ENCODE measurements at regions not wholly inside any gene's neighbourhood (a gene's known extent, or its start where the extent isn't known, plus 50 kb on each side); places are given as distances from the start of the nearest gene placed in this dataset.

- Histone ChIP-seq H3K4me3 (ENCODE audit: control insufficient read depth in 1 of 7, extremely low read depth in 1 of 7, insufficient read depth in 4 of 7, low read depth in 2 of 7, low read length in 6 of 7) (no peak overlapping the region), H3K9me3 (ENCODE audit: control extremely low read depth in 1 of 5, control insufficient read depth in 4 of 5, insufficient read depth in 2 of 5, low read depth in 1 of 5, low read length in 4 of 5) (peaks cover 0 to 2% (median 0%) of the 10 kb centered on the region in 5 experiments), H3K36me3 (ENCODE audit: control insufficient read depth in 4 of 4, insufficient read depth in 4 of 4, low read length in 3 of 4) (no peaks in the 10 kb centered on the region), H3K27ac (ENCODE audit: insufficient read depth in 1 of 2, low read depth in 1 of 2, low read length in 2 of 2, poor library complexity in 1 of 2, severe bottlenecking in 2 of 2) (no peak overlapping the region), H3K27me3 (replicated peaks in 2 of 5; ENCODE audit: control insufficient read depth in 4 of 5, insufficient read depth in 5 of 5, low read length in 4 of 5) (no peaks in the 10 kb centered on the region), H3K4me1 (ENCODE audit: control extremely low read depth in 1 of 4, control insufficient read depth in 4 of 4, insufficient read depth in 4 of 4, low read length in 3 of 4) (no peaks in the 10 kb centered on the region)
- 97% methylated on average over 2 of the region's 2 CpGs for WGBS (ENCODE audit: insufficient coverage)
- DNase-seq = no peak
- POLR2A ChIA-PET = no interaction called here
- CTCF ChIA-PET = interaction anchor here (1.8 kb wide), 1 partner anchor 25 kb away, joined by 5 read pairs; no protein-coding TSS in a partner anchor
These were observed 58.0 kb upstream of the MTNR1B start for GRCh38 chr11:92911478-92911877.

- H3K27ac ChIP-seq (ENCODE audit: insufficient read depth in 1 of 2, low read depth in 1 of 2, low read length in 2 of 2, poor library complexity in 1 of 2, severe bottlenecking in 2 of 2) = no peak overlapping the region
- WGBS (ENCODE audit: insufficient coverage) = 97% methylated on average over 31 of the region's 39 CpGs
- POLR2A ChIA-PET = no interaction called here
These were observed 53.9 kb upstream of the MTNR1B start for GRCh38 chr11:92915551-92915950.

GRCh38 chr11:92916299-92916698 lies 53.2 kb upstream of the MTNR1B start:
- POLR2A ChIA-PET = no interaction called here
- Histone ChIP-seq H3K36me3 (ENCODE audit: control insufficient read depth in 4 of 4, insufficient read depth in 4 of 4, low read length in 3 of 4) (no peaks in the 10 kb centered on the region), H3K4me1 (ENCODE audit: control extremely low read depth in 1 of 4, control insufficient read depth in 4 of 4, insufficient read depth in 4 of 4, low read length in 3 of 4) (no peaks in the 10 kb centered on the region), H3K27me3 (replicated peaks in 2 of 5; ENCODE audit: control insufficient read depth in 4 of 5, insufficient read depth in 5 of 5, low read length in 4 of 5) (no peaks in the 10 kb centered on the region), H3K9me3 (ENCODE audit: control extremely low read depth in 1 of 5, control insufficient read depth in 4 of 5, insufficient read depth in 2 of 5, low read depth in 1 of 5, low read length in 4 of 5) (peaks cover 0 to 2% (median 0%) of the 10 kb centered on the region in 5 experiments), H3K27ac (ENCODE audit: insufficient read depth in 1 of 2, low read depth in 1 of 2, low read length in 2 of 2, poor library complexity in 1 of 2, severe bottlenecking in 2 of 2) (no peak overlapping the region), H3K4me3 (ENCODE audit: control insufficient read depth in 1 of 7, extremely low read depth in 1 of 7, insufficient read depth in 4 of 7, low read depth in 2 of 7, low read length in 6 of 7) (no peak overlapping the region)
- WGBS (ENCODE audit: insufficient coverage) = 56% methylated on average over 3 of the region's 4 CpGs
- DNase-seq = no peak
- CTCF ChIA-PET = no interaction called here

More at GRCh38 chr11:92915551-92915950, 53.9 kb upstream of the MTNR1B start:
- peaks cover 0 to 2% (median 0%) of the 10 kb centered on the region in 5 experiments for H3K9me3 ChIP-seq (ENCODE audit: control extremely low read depth in 1 of 5, control insufficient read depth in 4 of 5, insufficient read depth in 2 of 5, low read depth in 1 of 5, low read length in 4 of 5)
- no peak overlapping the region for H3K4me3 ChIP-seq (ENCODE audit: control insufficient read depth in 1 of 7, extremely low read depth in 1 of 7, insufficient read depth in 4 of 7, low read depth in 2 of 7, low read length in 6 of 7)
- no peaks in the 10 kb centered on the region for H3K4me1 ChIP-seq (ENCODE audit: control extremely low read depth in 1 of 4, control insufficient read depth in 4 of 4, insufficient read depth in 4 of 4, low read length in 3 of 4)
- H3K36me3 ChIP-seq (ENCODE audit: control insufficient read depth in 4 of 4, insufficient read depth in 4 of 4, low read length in 3 of 4) = no peaks in the 10 kb centered on the region
- DNase-seq = no peak
- no peaks in the 10 kb centered on the region for H3K27me3 ChIP-seq (replicated peaks in 2 of 5; ENCODE audit: control insufficient read depth in 4 of 5, insufficient read depth in 5 of 5, low read length in 4 of 5)
- CTCF ChIA-PET = no interaction called here

- no peak for DNase-seq
- H3K4me3 ChIP-seq (ENCODE audit: control insufficient read depth in 1 of 7, extremely low read depth in 1 of 7, insufficient read depth in 4 of 7, low read depth in 2 of 7, low read length in 6 of 7) = no peak overlapping the region
- H3K27me3 ChIP-seq (replicated peaks in 2 of 5; ENCODE audit: control insufficient read depth in 4 of 5, insufficient read depth in 5 of 5, low read length in 4 of 5) = peaks cover 0 to 2% (median 0%) of the 10 kb centered on the region in 5 experiments
- H3K36me3 ChIP-seq (ENCODE audit: control insufficient read depth in 4 of 4, insufficient read depth in 4 of 4, low read length in 3 of 4) = no peaks in the 10 kb centered on the region
- H3K27ac ChIP-seq (ENCODE audit: insufficient read depth in 1 of 2, low read depth in 1 of 2, low read length in 2 of 2, poor library complexity in 1 of 2, severe bottlenecking in 2 of 2) = no peak overlapping the region
- peaks cover 0 to 2% (median 0%) of the 10 kb centered on the region in 5 experiments for H3K9me3 ChIP-seq (ENCODE audit: control extremely low read depth in 1 of 5, control insufficient read depth in 4 of 5, insufficient read depth in 2 of 5, low read depth in 1 of 5, low read length in 4 of 5)
- H3K4me1 ChIP-seq (ENCODE audit: control extremely low read depth in 1 of 4, control insufficient read depth in 4 of 4, insufficient read depth in 4 of 4, low read length in 3 of 4) = no peaks in the 10 kb centered on the region
- WGBS (ENCODE audit: insufficient coverage) = no CpG with 5 or more reads among the region's 1 CpG
- ChIA-PET CTCF (no interaction called here), POLR2A (no interaction called here)
These were observed 51.5 kb upstream of the MTNR1B start for GRCh38 chr11:92917927-92918326.

GRCh38 chr11:92919048-92919447 lies 50.4 kb upstream of the MTNR1B start:
- H3K9me3 ChIP-seq (ENCODE audit: control extremely low read depth in 1 of 5, control insufficient read depth in 4 of 5, insufficient read depth in 2 of 5, low read depth in 1 of 5, low read length in 4 of 5) = peaks cover 0 to 2% (median 0%) of the 10 kb centered on the region in 5 experiments
- no peaks in the 10 kb centered on the region for H3K4me1 ChIP-seq (ENCODE audit: control extremely low read depth in 1 of 4, control insufficient read depth in 4 of 4, insufficient read depth in 4 of 4, low read length in 3 of 4)
- peaks cover 0 to 2% (median 0%) of the 10 kb centered on the region in 5 experiments for H3K27me3 ChIP-seq (replicated peaks in 2 of 5; ENCODE audit: control insufficient read depth in 4 of 5, insufficient read depth in 5 of 5, low read length in 4 of 5)
- no peak overlapping the region for H3K4me3 ChIP-seq (ENCODE audit: control insufficient read depth in 1 of 7, extremely low read depth in 1 of 7, insufficient read depth in 4 of 7, low read depth in 2 of 7, low read length in 6 of 7)
- CTCF ChIA-PET = no interaction called here
- POLR2A ChIA-PET = no interaction called here
- DNase-seq = no peak
- no peak overlapping the region for H3K27ac ChIP-seq (ENCODE audit: insufficient read depth in 1 of 2, low read depth in 1 of 2, low read length in 2 of 2, poor library complexity in 1 of 2, severe bottlenecking in 2 of 2)
- no peaks in the 10 kb centered on the region for H3K36me3 ChIP-seq (ENCODE audit: control insufficient read depth in 4 of 4, insufficient read depth in 4 of 4, low read length in 3 of 4)
